ENCODE measurements at regions not wholly inside any gene's neighbourhood (a gene's known extent, or its start where the extent isn't known, plus 50 kb on each side); places are given as distances from the start of the nearest gene placed in this dataset.

GRCh38 chr3:150242220-150242936 lies 165.7 kb upstream of the TSC22D2 start:
- TF ChIP-seq EZH2phosphoT487 (IDR thresholded peaks at IDR 0.05; ENCODE audit: low read length) (no peak), EZH2 (optimal IDR thresholded peaks at IDR 0.05; ENCODE audit: low read depth, low read length) (no peak)
